ENCODE measurements at regions not wholly inside any gene's neighbourhood (a gene's known extent, or its start where the extent isn't known, plus 50 kb on each side); places are given as distances from the start of the nearest gene placed in this dataset.

DNA sequence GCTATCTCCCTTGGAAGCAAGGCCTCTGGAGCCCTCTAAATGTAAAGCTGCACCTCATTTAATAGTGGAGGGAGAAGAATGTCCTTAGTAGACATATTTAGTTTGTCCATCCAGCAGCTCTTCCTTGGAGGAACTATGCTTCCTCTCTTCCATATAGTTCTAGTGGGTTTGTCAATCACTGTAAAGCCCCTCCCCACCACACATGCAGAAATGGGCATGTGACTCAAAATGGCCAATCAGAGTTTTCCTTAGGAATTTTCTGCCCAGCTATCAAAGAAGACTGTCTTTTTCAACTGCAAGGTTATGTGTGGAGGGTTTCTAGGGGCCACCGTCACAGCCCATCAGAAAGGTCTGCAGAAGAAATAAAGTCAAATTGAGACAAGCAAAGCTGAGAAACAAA lies 175.5 kb downstream of the MIS18A start:
- TF ChIP-seq, protein P1, sequence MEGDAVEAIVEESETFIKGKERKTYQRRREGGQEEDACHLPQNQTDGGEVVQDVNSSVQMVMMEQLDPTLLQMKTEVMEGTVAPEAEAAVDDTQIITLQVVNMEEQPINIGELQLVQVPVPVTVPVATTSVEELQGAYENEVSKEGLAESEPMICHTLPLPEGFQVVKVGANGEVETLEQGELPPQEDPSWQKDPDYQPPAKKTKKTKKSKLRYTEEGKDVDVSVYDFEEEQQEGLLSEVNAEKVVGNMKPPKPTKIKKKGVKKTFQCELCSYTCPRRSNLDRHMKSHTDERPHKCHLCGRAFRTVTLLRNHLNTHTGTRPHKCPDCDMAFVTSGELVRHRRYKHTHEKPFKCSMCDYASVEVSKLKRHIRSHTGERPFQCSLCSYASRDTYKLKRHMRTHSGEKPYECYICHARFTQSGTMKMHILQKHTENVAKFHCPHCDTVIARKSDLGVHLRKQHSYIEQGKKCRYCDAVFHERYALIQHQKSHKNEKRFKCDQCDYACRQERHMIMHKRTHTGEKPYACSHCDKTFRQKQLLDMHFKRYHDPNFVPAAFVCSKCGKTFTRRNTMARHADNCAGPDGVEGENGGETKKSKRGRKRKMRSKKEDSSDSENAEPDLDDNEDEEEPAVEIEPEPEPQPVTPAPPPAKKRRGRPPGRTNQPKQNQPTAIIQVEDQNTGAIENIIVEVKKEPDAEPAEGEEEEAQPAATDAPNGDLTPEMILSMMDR (tag by site-specific recombination; IDR thresholded peaks at IDR 0.05): no peak
- no peak for TF ChIP-seq ZNF37A (tag by site-specific recombination; IDR thresholded peaks at IDR 0.05)
- no peak for TF ChIP-seq ZNF549 (tag by site-specific recombination; IDR thresholded peaks at IDR 0.05)
- TF ChIP-seq ZNF777 (tag by site-specific recombination; IDR thresholded peaks at IDR 0.05; ENCODE audit: borderline replicate concordance): no peak
- no peak for TF ChIP-seq ZNF274 (IDR thresholded peaks at IDR 0.05; ENCODE audit: low read length)
- no peak for TF ChIP-seq ZNF274 (tag by site-specific recombination; IDR thresholded peaks at IDR 0.05; ENCODE audit: borderline replicate concordance)
- TF ChIP-seq ZNF155 (tag by site-specific recombination; IDR thresholded peaks at IDR 0.05): no peak
- no peak for TF ChIP-seq ZNF10 (tag by site-specific recombination; IDR thresholded peaks at IDR 0.05)
- no peak for TF ChIP-seq ZNF701 (tag by site-specific recombination; IDR thresholded peaks at IDR 0.05)
